ENCODE measurements at regions not wholly inside any gene's neighbourhood (a gene's known extent, or its start where the extent isn't known, plus 50 kb on each side); places are given as distances from the start of the nearest gene placed in this dataset.

GRCh38 chr2:118687698-118688097 lies 159.8 kb downstream of the EN1 start:
- TF ChIP-seq YY1 (IDR thresholded peaks at IDR 0.05; ENCODE audit: insufficient read depth, insufficient read length) (no peak), ZNF274 (IDR thresholded peaks at IDR 0.05; ENCODE audit: low read depth, low read length) (no peak)

All from NT2/D1 (cell line).